Mesothelial cell of epicardium (in vitro differentiated cells): ENCODE measurements at regions not wholly inside any gene's neighbourhood (a gene's known extent, or its start where the extent isn't known, plus 50 kb on each side); places are given as distances from the start of the nearest gene placed in this dataset.

Source experiments
- DNase-seq, 2 experiments: peaks; one replicate each; pipeline ENCODE4 v3.0.0; 2021; ENCODE audit warnings: low spot score in 2 of 2; ENCODE audit not compliant: unreplicated experiment in 2 of 2
- H3K27ac Mint-ChIP-seq: 2 replicates; pipeline ENCODE4 v1.8.0; 2021; ENCODE audit warnings: mixed read lengths
- H3K27me3 Mint-ChIP-seq: 2 replicates; pipeline ENCODE4 v1.8.0; 2021; ENCODE audit warnings: low read depth, mixed read lengths
- H3K36me3 Mint-ChIP-seq: 2 replicates; pipeline ENCODE4 v1.8.0; 2021; ENCODE audit warnings: mixed read lengths
- H3K4me1 Mint-ChIP-seq: 2 replicates; pipeline ENCODE4 v1.8.0; 2021; ENCODE audit warnings: mixed read lengths
- H3K4me3 Mint-ChIP-seq: 2 replicates; pipeline ENCODE4 v1.8.0; 2021; ENCODE audit warnings: mild to moderate bottlenecking, moderate library complexity, mixed read lengths
- H3K9me3 Mint-ChIP-seq: 2 replicates; pipeline ENCODE4 v1.8.0; 2021; ENCODE audit warnings: mixed read lengths
- TF ChIP-seq, protein P1 (sequence below): fragments of 200-600 bp; sonication (generic); IDR thresholded peaks from one replicate; pipeline ENCODE4 v1.5.0; 2021; ENCODE audit warnings: antibody characterized with exemption; ENCODE audit not compliant: unreplicated experiment

DNA sequence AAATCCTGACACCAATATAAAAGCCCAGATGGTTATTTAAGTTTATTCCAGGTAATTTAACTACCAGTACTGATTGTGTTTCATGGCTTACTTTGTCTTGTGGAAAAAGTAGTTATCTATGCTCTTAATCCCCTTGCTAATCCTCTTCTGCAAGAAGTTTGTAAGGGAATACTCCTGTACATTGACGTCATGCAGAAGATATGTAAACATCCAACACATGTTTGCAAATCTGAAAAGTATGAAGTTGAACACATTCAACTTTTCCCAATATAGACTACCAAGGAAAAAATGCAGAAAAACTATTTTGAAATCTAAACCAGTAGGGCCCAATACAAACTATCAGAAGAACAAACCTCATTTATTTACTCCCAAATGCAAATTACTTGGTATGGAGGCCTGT lies 56.3 kb upstream of the ELL2 start:
- H3K4me3 Mint-ChIP-seq = no peak overlapping the region
- no peak for DNase-seq
- no peak overlapping the region for H3K27ac Mint-ChIP-seq
- TF ChIP-seq, protein P1, sequence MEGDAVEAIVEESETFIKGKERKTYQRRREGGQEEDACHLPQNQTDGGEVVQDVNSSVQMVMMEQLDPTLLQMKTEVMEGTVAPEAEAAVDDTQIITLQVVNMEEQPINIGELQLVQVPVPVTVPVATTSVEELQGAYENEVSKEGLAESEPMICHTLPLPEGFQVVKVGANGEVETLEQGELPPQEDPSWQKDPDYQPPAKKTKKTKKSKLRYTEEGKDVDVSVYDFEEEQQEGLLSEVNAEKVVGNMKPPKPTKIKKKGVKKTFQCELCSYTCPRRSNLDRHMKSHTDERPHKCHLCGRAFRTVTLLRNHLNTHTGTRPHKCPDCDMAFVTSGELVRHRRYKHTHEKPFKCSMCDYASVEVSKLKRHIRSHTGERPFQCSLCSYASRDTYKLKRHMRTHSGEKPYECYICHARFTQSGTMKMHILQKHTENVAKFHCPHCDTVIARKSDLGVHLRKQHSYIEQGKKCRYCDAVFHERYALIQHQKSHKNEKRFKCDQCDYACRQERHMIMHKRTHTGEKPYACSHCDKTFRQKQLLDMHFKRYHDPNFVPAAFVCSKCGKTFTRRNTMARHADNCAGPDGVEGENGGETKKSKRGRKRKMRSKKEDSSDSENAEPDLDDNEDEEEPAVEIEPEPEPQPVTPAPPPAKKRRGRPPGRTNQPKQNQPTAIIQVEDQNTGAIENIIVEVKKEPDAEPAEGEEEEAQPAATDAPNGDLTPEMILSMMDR = no peak
- H3K4me1 Mint-ChIP-seq = no peaks in the 10 kb centered on the region
- peaks cover 3% of the 10 kb centered on the region for H3K27me3 Mint-ChIP-seq
- no peaks in the 10 kb centered on the region for H3K36me3 Mint-ChIP-seq
- H3K9me3 Mint-ChIP-seq = peaks cover 3% of the 10 kb centered on the region

DNA sequence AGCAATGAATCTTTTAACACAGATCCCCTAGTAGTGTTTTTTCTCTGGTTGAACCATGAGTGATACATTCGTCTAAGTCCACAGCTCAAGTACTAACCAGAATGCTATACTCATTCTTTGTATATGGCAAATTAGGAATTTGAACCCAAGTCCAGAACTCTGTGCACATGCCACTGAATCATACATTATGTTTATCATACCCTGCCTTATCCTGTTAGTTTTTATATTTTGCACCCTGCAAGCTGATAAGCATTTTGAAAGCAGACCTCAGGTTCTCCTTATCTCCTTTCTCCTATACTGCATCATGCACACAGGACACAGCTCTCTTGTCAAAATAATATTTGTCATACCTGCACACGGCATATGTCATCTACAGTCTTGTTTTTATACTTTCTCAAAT lies 54.6 kb upstream of the ELL2 start:
- Mint-ChIP-seq H3K4me3 (no peak overlapping the region), H3K27ac (no peak overlapping the region), H3K9me3 (peaks cover 3% of the 10 kb centered on the region), H3K36me3 (no peaks in the 10 kb centered on the region), H3K4me1 (no peaks in the 10 kb centered on the region), H3K27me3 (peaks cover 3% of the 10 kb centered on the region)
- TF ChIP-seq, protein P1 = no peak
- DNase-seq = no peak

DNA sequence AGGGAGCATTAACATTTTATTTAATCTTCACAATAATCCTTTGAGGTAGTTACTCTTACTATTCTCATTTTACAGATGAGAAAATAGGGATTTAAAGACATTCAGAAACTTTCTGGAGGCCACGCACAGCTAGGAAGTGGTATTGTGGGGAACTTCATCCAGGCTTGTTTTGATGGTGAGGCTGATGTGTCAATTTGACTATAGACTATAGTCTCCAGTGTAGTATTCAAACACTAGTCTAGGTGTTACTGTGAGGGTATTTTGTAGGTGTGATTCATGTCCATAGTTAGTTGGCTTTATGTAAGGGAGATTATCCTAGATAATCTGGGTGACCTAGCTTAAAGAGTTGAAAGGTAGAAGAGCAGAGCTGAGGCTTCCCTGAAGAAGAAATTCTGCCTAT lies 54.1 kb upstream of the ELL2 start:
- Mint-ChIP-seq H3K4me1 (no peaks in the 10 kb centered on the region), H3K27ac (no peak overlapping the region), H3K36me3 (no peaks in the 10 kb centered on the region), H3K27me3 (peaks cover 3% of the 10 kb centered on the region), H3K4me3 (no peak overlapping the region), H3K9me3 (peaks cover 3% of the 10 kb centered on the region)
- TF ChIP-seq, protein P1 = no peak
- no peak for DNase-seq

DNA sequence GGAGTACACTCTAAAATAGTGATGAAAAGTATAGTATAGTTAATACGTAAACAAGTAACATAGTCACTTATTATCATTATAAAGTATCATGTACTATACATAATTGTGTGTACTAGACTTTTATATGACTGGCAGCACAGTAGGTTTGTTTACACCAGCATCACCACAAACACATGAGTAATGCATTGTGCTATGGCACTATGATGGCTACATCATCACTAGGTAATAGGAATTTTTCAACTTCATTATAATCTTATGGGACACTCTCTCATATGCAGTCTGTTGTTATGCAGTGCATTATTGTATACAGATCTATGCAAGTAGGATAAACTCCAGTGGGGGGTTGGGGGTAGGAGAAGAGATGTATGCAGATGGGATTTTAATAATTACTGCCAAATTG lies 52.7 kb upstream of the ELL2 start:
- no peak for DNase-seq
- Mint-ChIP-seq H3K27ac (no peak overlapping the region), H3K4me1 (no peaks in the 10 kb centered on the region), H3K4me3 (no peak overlapping the region), H3K36me3 (no peaks in the 10 kb centered on the region), H3K27me3 (peaks cover 3% of the 10 kb centered on the region), H3K9me3 (peaks cover 8% of the 10 kb centered on the region)
- TF ChIP-seq, protein P1 = no peak

DNA sequence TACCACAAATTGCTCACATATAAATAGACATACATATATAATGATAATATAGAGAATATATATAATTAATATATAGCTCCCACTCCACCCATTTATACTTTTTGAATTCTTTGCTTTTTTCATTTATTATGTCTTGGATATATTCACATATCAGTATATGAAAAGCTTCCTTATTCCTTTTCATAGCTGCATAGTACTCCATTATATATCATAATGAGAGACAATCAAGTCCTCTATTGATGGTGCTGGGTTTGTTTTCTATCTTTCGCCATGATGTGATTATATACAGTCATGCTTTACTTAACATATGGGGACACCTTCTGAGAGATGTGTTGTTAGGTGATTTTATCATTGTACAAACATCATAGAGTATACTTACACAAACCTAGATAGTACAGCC lies 51.6 kb upstream of the ELL2 start:
- Mint-ChIP-seq H3K36me3 (no peaks in the 10 kb centered on the region), H3K9me3 (peaks cover 18% of the 10 kb centered on the region), H3K4me3 (no peak overlapping the region), H3K4me1 (no peaks in the 10 kb centered on the region), H3K27ac (no peak overlapping the region), H3K27me3 (no peaks in the 10 kb centered on the region)
- DNase-seq = no peak
- TF ChIP-seq, protein P1 = no peak

DNA sequence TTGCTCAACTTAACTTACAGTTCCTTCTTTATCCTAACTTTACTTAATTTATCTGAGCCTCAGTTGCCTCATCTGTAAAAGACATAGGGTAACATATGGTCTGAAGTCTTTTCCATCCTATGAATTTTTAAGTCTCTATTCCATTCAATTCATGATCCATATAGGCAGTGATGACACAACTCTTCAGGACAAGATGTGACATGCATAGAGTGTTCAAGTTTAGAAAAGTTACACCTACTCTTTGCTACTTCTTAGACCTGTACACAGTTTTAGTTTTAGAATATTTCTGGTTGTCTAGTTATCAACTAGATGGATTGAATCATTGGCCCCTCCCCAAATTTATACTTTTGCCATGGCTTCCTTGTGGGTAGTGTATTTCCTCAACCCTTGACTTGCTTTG lies 50.7 kb upstream of the ELL2 start:
- TF ChIP-seq, protein P1 = no peak
- Mint-ChIP-seq H3K36me3 (no peaks in the 10 kb centered on the region), H3K27me3 (no peaks in the 10 kb centered on the region), H3K27ac (no peak overlapping the region), H3K9me3 (peaks cover 20% of the 10 kb centered on the region), H3K4me1 (no peaks in the 10 kb centered on the region), H3K4me3 (no peak overlapping the region)
- DNase-seq = no peak
